ENCODE measurements at regions not wholly inside any gene's neighbourhood (a gene's known extent, or its start where the extent isn't known, plus 50 kb on each side); places are given as distances from the start of the nearest gene placed in this dataset.

- Mint-ChIP-seq H3K9me3 (ENCODE audit: unreplicated experiment) (peaks cover 22% of the 10 kb centered on the region), H3K27ac (ENCODE audit: unreplicated experiment) (no peak overlapping the region), H3K4me3 (ENCODE audit: unreplicated experiment) (no peak overlapping the region), H3K27me3 (ENCODE audit: insufficient read depth, unreplicated experiment) (no peaks in the 10 kb centered on the region), H3K4me1 (ENCODE audit: low read depth, unreplicated experiment) (no peaks in the 10 kb centered on the region), H3K36me3 (ENCODE audit: insufficient read depth, unreplicated experiment) (no peaks in the 10 kb centered on the region)
- BruUV-seq (replicated peaks), result no TSS peak
- Histone ChIP-seq H3K27me3 (replicated peaks; ENCODE audit: control insufficient read depth, insufficient read depth, low read length) (no peaks in the 10 kb centered on the region), H3K4me1 (no peaks in the 10 kb centered on the region), H3K36me3 (ENCODE audit: control insufficient read depth, insufficient read depth, low read length) (no peaks in the 10 kb centered on the region), H3K4me3 (ENCODE audit: low read depth, low read length) (no peak overlapping the region), H3K9me3 (peaks cover 19% of the 10 kb centered on the region)
- CTCF ChIA-PET, result no interaction called here
- no peak for DNase-seq
- TF ChIP-seq, protein P1, sequence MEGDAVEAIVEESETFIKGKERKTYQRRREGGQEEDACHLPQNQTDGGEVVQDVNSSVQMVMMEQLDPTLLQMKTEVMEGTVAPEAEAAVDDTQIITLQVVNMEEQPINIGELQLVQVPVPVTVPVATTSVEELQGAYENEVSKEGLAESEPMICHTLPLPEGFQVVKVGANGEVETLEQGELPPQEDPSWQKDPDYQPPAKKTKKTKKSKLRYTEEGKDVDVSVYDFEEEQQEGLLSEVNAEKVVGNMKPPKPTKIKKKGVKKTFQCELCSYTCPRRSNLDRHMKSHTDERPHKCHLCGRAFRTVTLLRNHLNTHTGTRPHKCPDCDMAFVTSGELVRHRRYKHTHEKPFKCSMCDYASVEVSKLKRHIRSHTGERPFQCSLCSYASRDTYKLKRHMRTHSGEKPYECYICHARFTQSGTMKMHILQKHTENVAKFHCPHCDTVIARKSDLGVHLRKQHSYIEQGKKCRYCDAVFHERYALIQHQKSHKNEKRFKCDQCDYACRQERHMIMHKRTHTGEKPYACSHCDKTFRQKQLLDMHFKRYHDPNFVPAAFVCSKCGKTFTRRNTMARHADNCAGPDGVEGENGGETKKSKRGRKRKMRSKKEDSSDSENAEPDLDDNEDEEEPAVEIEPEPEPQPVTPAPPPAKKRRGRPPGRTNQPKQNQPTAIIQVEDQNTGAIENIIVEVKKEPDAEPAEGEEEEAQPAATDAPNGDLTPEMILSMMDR (IDR thresholded peaks at IDR 0.05; ENCODE audit: insufficient read depth in 1 of 2, low read depth in 1 of 2, low read length in 1 of 2, severe bottlenecking in 1 of 2, unreplicated experiment in 1 of 2), result no peak
- POLR2A ChIA-PET, result no interaction called here
- intact Hi-C loops (cut with micrococcal nuclease; ENCODE audit: unreplicated experiment), result no loop called here
Observed at GRCh38 chr10:4127518-4128315, 342.7 kb upstream of the KLF6 start.

DNA sequence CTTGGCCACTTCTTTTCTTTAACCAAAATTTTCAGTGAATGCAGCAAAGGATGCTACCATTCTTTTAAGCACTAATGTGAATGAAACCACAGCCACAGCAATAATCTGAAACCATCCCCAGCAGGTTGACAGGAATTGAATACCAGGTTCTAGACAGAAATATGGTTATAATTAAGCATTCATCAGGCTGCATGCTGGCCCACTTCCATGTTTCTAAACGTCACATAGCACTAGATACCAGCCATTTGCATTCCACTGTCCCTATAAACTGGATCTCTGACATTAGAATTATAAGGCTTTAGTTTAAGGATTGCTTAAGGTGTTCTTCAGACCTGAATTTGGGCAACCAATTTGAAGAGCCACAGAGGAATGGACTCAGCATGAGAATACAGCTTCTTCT lies 340.8 kb upstream of the KLF6 start:
- no TSS peak for BruUV-seq (replicated peaks)
- ChIA-PET POLR2A (no interaction called here), CTCF (no interaction called here)
- Mint-ChIP-seq H3K4me1 (ENCODE audit: low read depth, unreplicated experiment) (no peaks in the 10 kb centered on the region), H3K27ac (ENCODE audit: unreplicated experiment) (no peak overlapping the region), H3K36me3 (ENCODE audit: insufficient read depth, unreplicated experiment) (no peaks in the 10 kb centered on the region), H3K9me3 (ENCODE audit: unreplicated experiment) (peaks cover 22% of the 10 kb centered on the region), H3K27me3 (ENCODE audit: insufficient read depth, unreplicated experiment) (no peaks in the 10 kb centered on the region), H3K4me3 (ENCODE audit: unreplicated experiment) (no peak overlapping the region)
- intact Hi-C loops (cut with micrococcal nuclease; ENCODE audit: unreplicated experiment), result no loop called here
- H3K36me3 ChIP-seq (ENCODE audit: control insufficient read depth, insufficient read depth, low read length), result no peaks in the 10 kb centered on the region
- no peaks in the 10 kb centered on the region for H3K4me1 ChIP-seq
- no peak for DNase-seq
- H3K27me3 ChIP-seq (replicated peaks; ENCODE audit: control insufficient read depth, insufficient read depth, low read length), result no peaks in the 10 kb centered on the region
- peaks cover 19% of the 10 kb centered on the region for H3K9me3 ChIP-seq
- TF ChIP-seq, protein P1 (IDR thresholded peaks at IDR 0.05; ENCODE audit: insufficient read depth in 1 of 2, low read depth in 1 of 2, low read length in 1 of 2, severe bottlenecking in 1 of 2, unreplicated experiment in 1 of 2), result no peak
- no peak overlapping the region for H3K4me3 ChIP-seq (ENCODE audit: low read depth, low read length)

- Mint-ChIP-seq H3K27me3 (ENCODE audit: insufficient read depth, unreplicated experiment) (peaks cover 7% of the 10 kb centered on the region), H3K4me1 (ENCODE audit: low read depth, unreplicated experiment) (no peaks in the 10 kb centered on the region), H3K36me3 (ENCODE audit: insufficient read depth, unreplicated experiment) (no peaks in the 10 kb centered on the region), H3K27ac (ENCODE audit: unreplicated experiment) (no peak overlapping the region), H3K4me3 (ENCODE audit: unreplicated experiment) (no peak overlapping the region), H3K9me3 (ENCODE audit: unreplicated experiment) (peaks cover 27% of the 10 kb centered on the region)
- no peak for DNase-seq
- Histone ChIP-seq H3K9me3 (peaks cover 11% of the 10 kb centered on the region), H3K4me1 (no peaks in the 10 kb centered on the region), H3K4me3 (ENCODE audit: low read depth, low read length) (no peak overlapping the region), H3K36me3 (ENCODE audit: control insufficient read depth, insufficient read depth, low read length) (no peaks in the 10 kb centered on the region), H3K27me3 (replicated peaks; ENCODE audit: control insufficient read depth, insufficient read depth, low read length) (no peaks in the 10 kb centered on the region)
- TF ChIP-seq, protein P1 (IDR thresholded peaks at IDR 0.05; ENCODE audit: insufficient read depth in 1 of 2, low read depth in 1 of 2, low read length in 1 of 2, severe bottlenecking in 1 of 2, unreplicated experiment in 1 of 2), result no peak
- BruUV-seq (replicated peaks), result no TSS peak
- POLR2A ChIA-PET, result no interaction called here
- intact Hi-C loops (cut with micrococcal nuclease; ENCODE audit: unreplicated experiment), result no loop called here
- CTCF ChIA-PET, result no interaction called here
Observed at GRCh38 chr10:4121502-4122380, 336.7 kb upstream of the KLF6 start.
